HG02678 (cell line): ENCODE measurements at regions not wholly inside any gene's neighbourhood (a gene's known extent, or its start where the extent isn't known, plus 50 kb on each side); places are given as distances from the start of the nearest gene placed in this dataset.

ENCODE experiments used
- ATAC-seq: cut with Tn5 transposase; IDR thresholded peaks from one replicate; pipeline ENCODE4 v1.9.1; 2021; ENCODE audit warnings: mild to moderate bottlenecking, moderate library complexity; ENCODE audit not compliant: unreplicated experiment

GRCh38 chr15:70508561-70509281 is 254.6 kb downstream of the UACA start:
- ATAC-seq = no peak

GRCh38 chr15:70507772-70508371 is 255.5 kb downstream of the UACA start:
- ATAC-seq = no peak

- ATAC-seq = no peak
Measured at GRCh38 chr15:70505936-70506912, 257.1 kb downstream of the UACA start.

GRCh38 chr15:70505411-70505919 is 257.9 kb downstream of the UACA start:
- ATAC-seq = no peak

- ATAC-seq = no peak
Measured at GRCh38 chr15:70504988-70505387, 258.4 kb downstream of the UACA start.

GRCh38 chr15:70504299-70504951 is 258.9 kb downstream of the UACA start:
- ATAC-seq = peak; percentile 68

GRCh38 chr15:70503798-70504298 is 259.5 kb downstream of the UACA start:
- peak; percentile 7 for ATAC-seq

GRCh38 chr15:70503073-70503745 is 260.1 kb downstream of the UACA start:
- peak; percentile 31 for ATAC-seq

DNA sequence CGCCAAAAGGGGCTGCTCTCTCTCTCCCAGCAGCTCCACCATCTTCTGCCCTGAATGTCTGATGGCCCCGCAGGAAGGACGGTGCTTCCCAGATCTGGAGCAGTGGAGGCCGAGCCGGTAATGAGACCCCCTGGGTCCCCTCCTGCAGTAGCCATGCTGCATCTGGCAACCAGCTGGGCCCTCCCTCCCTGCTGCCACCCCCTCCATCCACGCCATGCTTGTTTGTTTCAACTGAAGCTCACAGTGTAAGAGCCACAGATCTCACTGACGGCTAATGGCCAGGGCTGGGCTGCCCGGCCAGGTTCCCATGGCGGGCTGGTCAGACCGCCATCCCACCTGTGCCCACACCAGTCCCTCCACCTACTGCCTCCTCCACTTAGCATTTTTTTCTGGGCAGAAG is 260.8 kb downstream of the UACA start:
- no peak for ATAC-seq

DNA sequence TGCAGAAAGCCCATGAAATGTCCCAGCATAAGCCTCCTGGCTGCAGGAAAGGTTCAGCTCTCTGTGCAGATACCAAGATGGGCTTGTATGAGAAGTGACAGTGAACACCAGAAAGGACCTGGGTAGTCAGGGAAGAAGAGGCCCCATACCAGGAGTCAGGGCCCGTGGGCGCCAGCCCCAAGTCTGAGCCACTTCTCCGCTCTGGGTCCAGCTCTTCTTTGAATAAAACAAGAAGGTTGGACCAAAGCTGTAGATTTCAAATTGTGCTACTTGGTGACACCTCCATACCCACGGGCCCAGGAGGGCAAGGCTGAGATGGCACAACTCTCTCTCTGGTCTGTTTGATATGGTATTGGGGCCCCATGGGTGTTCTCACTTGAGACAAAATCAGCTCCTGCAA is 261.5 kb downstream of the UACA start:
- no peak for ATAC-seq

GRCh38 chr15:70501121-70501727 is 262.1 kb downstream of the UACA start:
- ATAC-seq = no peak

DNA sequence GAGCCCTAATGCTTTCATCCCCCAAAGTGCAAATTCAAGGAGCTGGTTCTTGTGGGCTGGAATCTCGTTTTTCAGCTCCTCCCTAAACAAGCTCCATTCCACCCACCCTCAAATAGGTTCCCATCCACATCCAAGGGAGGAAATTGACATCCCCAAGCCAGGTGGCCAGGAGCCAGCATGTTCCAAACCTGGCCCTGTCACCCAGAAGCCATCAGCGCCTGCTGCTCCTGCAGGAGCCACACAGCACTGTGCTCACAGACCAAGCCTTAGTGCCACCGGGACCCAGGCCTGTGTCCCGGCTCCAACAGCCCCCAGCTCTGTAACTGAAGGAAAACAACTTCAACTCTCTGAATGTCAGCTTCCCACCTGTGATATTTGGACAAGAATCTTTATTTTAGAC is 263.6 kb downstream of the UACA start:
- ATAC-seq = no peak

- ATAC-seq = no peak
Measured at GRCh38 chr15:70498096-70498626, 265.2 kb downstream of the UACA start.

- ATAC-seq = no peak
Measured at GRCh38 chr15:70497661-70498060, 265.7 kb downstream of the UACA start.

- ATAC-seq = no peak
Measured at GRCh38 chr15:70495991-70496599, 267.3 kb downstream of the UACA start.

GRCh38 chr15:70494852-70495571 is 268.3 kb downstream of the UACA start:
- ATAC-seq = no peak

GRCh38 chr15:70494517-70494851 is 268.9 kb downstream of the UACA start:
- no peak for ATAC-seq

DNA sequence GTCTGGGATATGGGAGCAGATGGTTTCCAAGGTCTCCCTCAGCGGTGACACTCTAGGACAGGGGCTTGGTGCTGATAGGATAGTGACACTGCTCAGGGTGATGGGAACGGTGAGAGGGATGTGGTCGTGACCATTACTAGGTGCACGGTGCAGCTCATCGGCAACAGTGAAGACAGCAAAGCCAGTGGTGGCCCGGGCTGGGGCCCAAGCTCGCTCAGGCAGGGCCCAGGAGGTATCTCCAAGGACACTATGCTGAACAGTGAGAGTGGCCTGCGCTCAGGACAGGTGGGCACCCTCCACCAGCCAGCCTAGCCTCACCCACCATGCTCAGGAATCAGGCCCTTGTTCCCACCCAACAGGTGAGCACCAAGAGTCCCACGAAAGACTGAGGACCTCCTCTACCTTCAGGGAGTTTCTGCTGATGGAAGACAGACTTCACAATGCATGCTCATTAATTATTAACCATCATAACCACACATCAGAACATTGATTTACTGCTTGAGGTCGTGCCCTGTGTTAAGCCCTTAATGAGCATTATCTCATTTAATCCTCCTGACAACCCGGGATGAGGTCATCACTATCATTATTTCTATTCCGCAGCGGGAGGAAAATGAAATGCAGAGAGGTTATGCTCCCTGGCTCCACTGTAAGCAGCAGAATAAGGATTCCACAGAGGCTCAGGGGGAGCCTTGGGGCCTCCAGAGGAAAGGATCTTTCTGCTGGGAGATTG is 269.4 kb downstream of the UACA start:
- no peak for ATAC-seq
